CD4-positive, alpha-beta T cell (primary cell): ENCODE measurements at regions not wholly inside any gene's neighbourhood (a gene's known extent, or its start where the extent isn't known, plus 50 kb on each side); places are given as distances from the start of the nearest gene placed in this dataset.

Experiments used
- ATAC-seq: fragments of 200-7000 bp; cut with Tn5 transposase; one replicate; pipeline ENCODE4 v1.10.0; 2022; ENCODE audit warnings: mild to moderate bottlenecking; ENCODE audit not compliant: poor library complexity
- CTCF ChIA-PET: fragments of 350-600 bp; sonication (Branson Sonifier 250); formaldehyde crosslinking; loops from one replicate; lab custom pipeline; 2021; ENCODE audit warnings: antibody characterized with exemption, inconsistent platforms; lab: Charles Lee
- POLR2A ChIA-PET: fragments of 350-600 bp; sonication (Branson Sonifier 250); formaldehyde crosslinking; loops from one replicate; lab custom pipeline; 2021; ENCODE audit warnings: antibody characterized with exemption, inconsistent platforms; lab: Charles Lee
- DNase-seq, 14 experiments: peaks; one replicate each; pipeline ENCODE4 v3.0.0-alpha.2; 2013 to 2020; ENCODE audit warnings: mixed read lengths in 2 of 14
- H3K27ac ChIP-seq, 2 donors: one replicate each; pipeline versions ENCODE4 v1.5.1 to v1.7.0; 2013; ENCODE audit warnings: low read length in 2 of 2, low read depth in 1 of 2, mild to moderate bottlenecking in 1 of 2
- H3K27me3 ChIP-seq, 2 experiments: 1 replicate in 1 of 2; 2 replicates in 1 of 2; pipeline versions ENCODE4 v1.6.1 to v1.7.0; 2013; ENCODE audit warnings: low read length in 2 of 2, control low read depth in 1 of 2, mild to moderate bottlenecking in 1 of 2, moderate library complexity in 1 of 2; ENCODE audit not compliant: insufficient read depth in 2 of 2, control insufficient read depth in 1 of 2
- H3K36me3 ChIP-seq: one replicate; pipeline ENCODE4 v1.6.1; 2013; ENCODE audit warnings: low read length, control low read depth; ENCODE audit not compliant: insufficient read depth
- H3K4me1 ChIP-seq: one replicate; pipeline ENCODE4 v1.6.1; 2013; ENCODE audit warnings: low read length, control low read depth; ENCODE audit not compliant: insufficient read depth
- H3K4me3 ChIP-seq: one replicate; pipeline ENCODE4 v1.5.1; 2013; ENCODE audit warnings: mild to moderate bottlenecking, low read length, moderate library complexity
- H3K9me3 ChIP-seq, 2 experiments: 1 replicate in 1 of 2; 2 replicates in 1 of 2; pipeline versions ENCODE4 v1.6.1 to v1.7.0; 2013; ENCODE audit warnings: low read length in 2 of 2, mild to moderate bottlenecking in 2 of 2, control low read depth in 1 of 2, moderate library complexity in 1 of 2; ENCODE audit not compliant: control insufficient read depth in 1 of 2, insufficient read depth in 1 of 2
- H3K27ac Mint-ChIP-seq: one replicate; pipeline ENCODE4 v1.8.0; 2020; ENCODE audit warnings: mixed read lengths
- H3K27me3 Mint-ChIP-seq: one replicate; pipeline ENCODE4 v1.8.0; 2021; ENCODE audit warnings: mixed read lengths
- H3K36me3 Mint-ChIP-seq: one replicate; pipeline ENCODE4 v1.8.0; 2021; ENCODE audit warnings: low read depth, mixed read lengths
- H3K4me1 Mint-ChIP-seq: one replicate; pipeline ENCODE4 v1.8.0; 2021; ENCODE audit warnings: low read depth, mixed read lengths
- H3K4me3 Mint-ChIP-seq: one replicate; pipeline ENCODE4 v1.8.0; 2020; ENCODE audit warnings: mild to moderate bottlenecking, mixed read lengths
- H3K9me3 Mint-ChIP-seq: one replicate; pipeline ENCODE4 v1.8.0; 2020; ENCODE audit warnings: mixed read lengths
- CTCF ChIP-seq: fragments of 200-600 bp; IDR thresholded peaks from one replicate; pipeline ENCODE4 v1.8.0; 2022; ENCODE audit warnings: antibody characterized with exemption, mild to moderate bottlenecking
- intact Hi-C, 2 experiments: fragments of 100-400 bp; cut with DNase I in 1 of 2; cut with micrococcal nuclease in 1 of 2; formaldehyde crosslinking; loops; one replicate each; pipeline versions ENCODE4 v1.15.1 to v1.9.0; 2023 to 2025; cut with DNase I, micrococcal nuclease

GRCh38 chrX:124242131-124242530 is 90.3 kb upstream of the TEX13D start:
- ATAC-seq (no peak), DNase-seq (no peak)
- ChIA-PET POLR2A (interaction anchor here (2.2 kb wide), 1 partner anchor 104 kb away, joined by 7 read pairs; the partner anchor contains the start of gene SH2D1A), CTCF (interaction anchor here (0.6 kb wide), 1 partner anchor 191 kb away, joined by 3 read pairs; no protein-coding TSS in a partner anchor)
- no peak overlapping the region for H3K27ac Mint-ChIP-seq
- H3K4me3 ChIP-seq, result no peak overlapping the region
- no peaks in the 10 kb centered on the region for H3K36me3 ChIP-seq
- no peak overlapping the region for H3K4me3 Mint-ChIP-seq
- H3K9me3 Mint-ChIP-seq, result no peaks in the 10 kb centered on the region
- no peaks in the 10 kb centered on the region for H3K36me3 Mint-ChIP-seq
- H3K4me1 Mint-ChIP-seq, result peaks cover 27% of the 10 kb centered on the region
- peaks cover 4% of the 10 kb centered on the region for H3K4me1 ChIP-seq
- no peak overlapping the region for H3K27ac ChIP-seq
- intact Hi-C loops, result no loop called here
- H3K27me3 ChIP-seq, result no peaks in the 10 kb centered on the region
- H3K9me3 ChIP-seq, result no peaks in the 10 kb centered on the region
- TF ChIP-seq CTCF, result no peak
- no peaks in the 10 kb centered on the region for H3K27me3 Mint-ChIP-seq

DNA sequence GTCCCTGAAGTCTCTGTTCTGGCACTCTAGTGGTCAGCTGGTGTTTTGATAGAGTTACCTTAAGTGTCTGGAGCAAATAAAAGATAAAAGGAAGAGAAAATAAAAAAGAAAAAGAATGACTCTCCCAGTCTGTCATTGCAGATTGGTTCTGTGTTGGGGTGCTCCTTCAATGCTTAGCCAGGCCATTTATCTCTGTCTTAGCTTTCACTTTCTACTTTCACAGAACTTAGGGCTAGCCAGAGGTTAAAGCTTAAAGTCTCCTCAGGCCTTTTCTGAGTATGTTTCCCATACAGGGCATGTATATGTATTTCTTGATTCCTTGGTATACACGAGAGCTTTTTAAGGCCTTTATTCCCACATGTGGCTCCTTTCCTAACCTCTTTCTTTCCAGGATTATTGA is 83.1 kb upstream of the TEX13D start:
- DNase-seq, result no peak
- H3K27ac Mint-ChIP-seq, result no peak overlapping the region
- no peaks in the 10 kb centered on the region for H3K4me1 ChIP-seq
- intact Hi-C loops, result no loop called here
- H3K9me3 Mint-ChIP-seq, result no peaks in the 10 kb centered on the region
- no peak for ATAC-seq
- H3K27me3 Mint-ChIP-seq, result no peaks in the 10 kb centered on the region
- POLR2A ChIA-PET, result no interaction called here
- TF ChIP-seq CTCF, result no peak
- no peaks in the 10 kb centered on the region for H3K9me3 ChIP-seq
- no peaks in the 10 kb centered on the region for H3K27me3 ChIP-seq
- no peak overlapping the region for H3K4me3 Mint-ChIP-seq
- H3K4me1 Mint-ChIP-seq, result no peaks in the 10 kb centered on the region
- no peaks in the 10 kb centered on the region for H3K36me3 ChIP-seq
- CTCF ChIA-PET, result no interaction called here
- H3K4me3 ChIP-seq, result no peak overlapping the region
- H3K36me3 Mint-ChIP-seq, result no peaks in the 10 kb centered on the region
- H3K27ac ChIP-seq, result no peak overlapping the region

GRCh38 chrX:124250835-124251437 is 81.5 kb upstream of the TEX13D start:
- no peak overlapping the region for H3K27ac ChIP-seq
- H3K36me3 ChIP-seq, result no peaks in the 10 kb centered on the region
- Mint-ChIP-seq H3K4me1 (no peaks in the 10 kb centered on the region), H3K27ac (no peak overlapping the region), H3K36me3 (no peaks in the 10 kb centered on the region), H3K27me3 (no peaks in the 10 kb centered on the region), H3K9me3 (no peaks in the 10 kb centered on the region), H3K4me3 (no peak overlapping the region)
- ChIA-PET CTCF (no interaction called here), POLR2A (no interaction called here)
- DNase-seq, result no peak
- no peak for ATAC-seq
- H3K4me1 ChIP-seq, result no peaks in the 10 kb centered on the region
- intact Hi-C loops, result no loop called here
- no peak overlapping the region for H3K4me3 ChIP-seq
- no peaks in the 10 kb centered on the region for H3K27me3 ChIP-seq
- no peak for TF ChIP-seq CTCF
- no peaks in the 10 kb centered on the region for H3K9me3 ChIP-seq
